Cardiac muscle cell (in vitro differentiated cells and primary cell): ENCODE measurements at regions not wholly inside any gene's neighbourhood (a gene's known extent, or its start where the extent isn't known, plus 50 kb on each side); places are given as distances from the start of the nearest gene placed in this dataset.

ENCODE experiments used
- DNase-seq, 2 donors: peaks; one replicate each; pipeline versions ENCODE4 v3.0.0 to v3.0.0-alpha.2; 2010 to 2017; ENCODE audit warnings: low read depth in 1 of 2, low spot score in 1 of 2
- H3K27ac ChIP-seq: fragments of 200-600 bp; sonication (generic); 2 replicates; pipeline ENCODE4 v1.5.1; 2016
- H3K27me3 ChIP-seq: fragments of 200-600 bp; sonication (generic); 2 replicates; pipeline ENCODE4 v1.6.0; 2016; ENCODE audit warnings: control low read depth
- H3K36me3 ChIP-seq: fragments of 200-600 bp; sonication (generic); 2 replicates; pipeline ENCODE4 v1.5.1; 2016; ENCODE audit warnings: control low read depth
- H3K4me1 ChIP-seq: fragments of 200-600 bp; sonication (generic); 2 replicates; pipeline ENCODE4 v1.8.1; 2017; ENCODE audit warnings: low read depth, mild to moderate bottlenecking, mixed run types
- H3K4me3 ChIP-seq: fragments of 200-600 bp; sonication (generic); 2 replicates; pipeline ENCODE4 v1.5.1; 2016; ENCODE audit warnings: mild to moderate bottlenecking
- H3K9me3 ChIP-seq: fragments of 200-600 bp; sonication (generic); 2 replicates; pipeline ENCODE4 v1.5.1; 2017; ENCODE audit warnings: low read depth, mild to moderate bottlenecking, control low read depth
- TF ChIP-seq, protein P1 (sequence below): IDR thresholded peaks from 2 replicates; pipeline ENCODE4 v1.5.1; 2012; ENCODE audit warnings: low read depth, mild to moderate bottlenecking, low read length

DNA sequence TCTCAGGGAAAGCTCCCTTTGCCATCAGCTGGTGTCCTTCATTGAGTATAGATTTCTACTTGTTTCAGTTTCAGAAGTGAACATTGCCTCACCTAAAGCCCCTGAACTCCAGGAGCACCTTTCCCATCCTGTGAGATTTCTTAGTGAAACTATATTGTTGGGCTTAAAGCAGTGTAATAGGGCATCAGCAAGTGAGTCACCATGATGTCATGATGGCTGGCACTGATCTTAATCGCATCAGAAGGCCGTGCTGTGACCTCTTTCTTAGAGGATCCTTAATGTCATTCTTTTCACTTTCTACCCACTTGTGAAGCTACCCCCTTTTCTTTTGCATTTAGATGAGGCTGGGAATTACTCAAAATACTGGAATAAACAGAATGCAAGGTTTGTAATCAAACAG is 401.3 kb downstream of the MTRR start:
- Histone ChIP-seq H3K27ac (no peak overlapping the region), H3K36me3 (no peaks in the 10 kb centered on the region), H3K4me3 (no peak overlapping the region), H3K4me1 (no peaks in the 10 kb centered on the region), H3K9me3 (no peaks in the 10 kb centered on the region), H3K27me3 (no peaks in the 10 kb centered on the region)
- no peak for DNase-seq
- TF ChIP-seq, protein P1, sequence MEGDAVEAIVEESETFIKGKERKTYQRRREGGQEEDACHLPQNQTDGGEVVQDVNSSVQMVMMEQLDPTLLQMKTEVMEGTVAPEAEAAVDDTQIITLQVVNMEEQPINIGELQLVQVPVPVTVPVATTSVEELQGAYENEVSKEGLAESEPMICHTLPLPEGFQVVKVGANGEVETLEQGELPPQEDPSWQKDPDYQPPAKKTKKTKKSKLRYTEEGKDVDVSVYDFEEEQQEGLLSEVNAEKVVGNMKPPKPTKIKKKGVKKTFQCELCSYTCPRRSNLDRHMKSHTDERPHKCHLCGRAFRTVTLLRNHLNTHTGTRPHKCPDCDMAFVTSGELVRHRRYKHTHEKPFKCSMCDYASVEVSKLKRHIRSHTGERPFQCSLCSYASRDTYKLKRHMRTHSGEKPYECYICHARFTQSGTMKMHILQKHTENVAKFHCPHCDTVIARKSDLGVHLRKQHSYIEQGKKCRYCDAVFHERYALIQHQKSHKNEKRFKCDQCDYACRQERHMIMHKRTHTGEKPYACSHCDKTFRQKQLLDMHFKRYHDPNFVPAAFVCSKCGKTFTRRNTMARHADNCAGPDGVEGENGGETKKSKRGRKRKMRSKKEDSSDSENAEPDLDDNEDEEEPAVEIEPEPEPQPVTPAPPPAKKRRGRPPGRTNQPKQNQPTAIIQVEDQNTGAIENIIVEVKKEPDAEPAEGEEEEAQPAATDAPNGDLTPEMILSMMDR, result no peak

DNA sequence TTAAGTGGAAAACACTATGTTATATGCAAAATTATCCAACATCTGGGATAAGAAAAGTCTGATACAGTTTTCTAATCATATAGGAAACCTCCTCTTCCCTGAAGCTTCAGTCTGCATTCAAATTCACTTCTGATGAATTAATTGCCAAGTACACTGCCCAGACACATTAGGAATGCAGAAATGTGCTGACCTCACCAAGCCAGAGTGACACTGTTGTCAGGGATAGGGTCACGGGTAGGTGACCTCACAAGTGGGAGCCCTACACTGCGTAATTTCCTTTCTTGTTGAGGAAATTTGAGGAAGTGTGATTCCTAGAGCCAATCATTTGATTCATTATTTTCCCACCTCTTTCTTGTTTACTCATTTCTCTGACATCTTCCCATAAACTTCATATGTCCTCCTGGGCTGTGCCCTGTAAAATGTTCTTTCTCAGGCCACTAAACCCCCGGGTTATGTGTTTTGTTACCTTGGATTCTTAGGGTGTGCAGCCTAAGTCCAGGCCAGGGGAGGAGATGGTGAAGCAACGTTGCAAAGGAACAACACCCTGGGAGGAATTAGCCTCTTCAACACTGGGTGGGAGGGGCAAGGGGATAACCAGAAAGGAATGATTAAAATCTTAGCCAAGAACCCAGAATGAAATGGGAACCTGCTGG is 411.9 kb downstream of the MTRR start:
- TF ChIP-seq, protein P1, result no peak
- no peaks in the 10 kb centered on the region for H3K4me1 ChIP-seq
- DNase-seq, result no peak
- H3K27me3 ChIP-seq, result no peaks in the 10 kb centered on the region
- no peak overlapping the region for H3K4me3 ChIP-seq
- no peak overlapping the region for H3K27ac ChIP-seq
- no peaks in the 10 kb centered on the region for H3K9me3 ChIP-seq
- H3K36me3 ChIP-seq, result no peaks in the 10 kb centered on the region

DNA sequence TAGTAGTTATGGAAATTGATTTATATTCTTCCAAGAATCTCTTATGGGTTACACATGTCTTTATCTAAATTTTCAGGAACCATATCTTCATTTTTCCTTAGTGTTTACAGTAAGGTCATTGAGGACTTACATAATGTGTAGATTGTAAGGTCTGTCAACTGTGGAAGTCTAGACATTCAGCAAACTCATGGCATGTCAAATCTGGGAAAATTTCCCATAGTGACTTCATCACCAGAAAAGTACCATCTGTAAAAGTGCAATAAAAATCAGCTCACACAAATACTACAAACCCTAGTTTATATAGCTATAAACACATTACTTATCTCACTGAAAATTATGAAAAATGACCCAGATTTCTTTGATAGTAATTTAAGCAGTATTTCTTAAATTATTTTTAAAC is 419.4 kb downstream of the MTRR start:
- DNase-seq, result no peak
- no peaks in the 10 kb centered on the region for H3K4me1 ChIP-seq
- H3K9me3 ChIP-seq, result no peaks in the 10 kb centered on the region
- H3K4me3 ChIP-seq, result no peak overlapping the region
- no peaks in the 10 kb centered on the region for H3K36me3 ChIP-seq
- no peaks in the 10 kb centered on the region for H3K27me3 ChIP-seq
- TF ChIP-seq, protein P1, result no peak
- H3K27ac ChIP-seq, result no peak overlapping the region

DNA sequence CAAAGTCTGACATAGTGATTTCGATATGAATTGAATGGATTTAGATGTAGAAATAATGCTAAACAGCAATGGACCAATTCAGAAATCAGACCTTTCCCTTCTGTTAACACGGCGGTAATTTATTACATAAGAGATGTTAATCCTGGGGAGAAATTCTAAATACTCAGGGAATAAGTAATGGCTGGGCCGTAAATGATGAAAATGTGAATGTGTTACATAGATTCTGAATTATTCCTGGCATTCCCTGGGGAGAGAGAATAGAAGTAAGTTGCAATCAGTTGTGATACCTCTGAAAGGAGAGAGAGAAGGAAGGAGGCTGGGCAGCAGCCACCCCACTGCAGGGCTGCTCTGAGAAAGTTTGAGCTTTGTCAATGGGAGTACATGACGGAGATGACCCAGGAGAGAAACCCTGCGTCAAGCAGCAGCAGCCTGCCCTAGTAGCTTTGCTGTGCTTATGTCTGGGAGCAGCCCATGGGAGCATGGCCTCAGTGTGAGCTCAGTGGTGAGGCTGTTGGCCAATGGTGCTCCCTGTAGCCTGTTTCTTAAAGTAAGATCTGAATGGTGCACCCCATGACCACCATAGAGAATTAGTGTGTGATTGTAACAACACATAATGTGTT is 420.1 kb downstream of the MTRR start:
- TF ChIP-seq, protein P1, result no peak
- Histone ChIP-seq H3K4me3 (no peak overlapping the region), H3K27ac (no peak overlapping the region), H3K27me3 (no peaks in the 10 kb centered on the region), H3K9me3 (no peaks in the 10 kb centered on the region), H3K36me3 (no peaks in the 10 kb centered on the region), H3K4me1 (no peaks in the 10 kb centered on the region)
- no peak for DNase-seq

DNA sequence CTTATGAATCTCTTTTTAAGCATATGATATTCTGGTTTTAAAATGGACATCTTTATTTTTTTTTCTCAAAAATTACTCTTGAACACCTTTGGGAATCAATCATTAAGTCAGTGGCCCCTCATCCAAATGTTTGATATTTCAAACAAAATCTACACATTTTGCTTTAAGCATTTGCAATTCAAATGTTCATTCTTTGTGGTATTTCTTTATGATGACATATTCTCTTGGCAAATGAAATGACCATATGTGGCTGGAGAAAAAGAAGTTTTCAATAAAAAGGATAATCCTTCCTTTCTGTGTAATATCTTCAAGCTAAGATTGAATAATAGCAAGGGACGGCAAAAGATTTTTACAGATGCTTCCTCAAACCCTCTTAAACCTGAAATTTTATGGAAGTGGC is 420.8 kb downstream of the MTRR start:
- DNase-seq, result no peak
- Histone ChIP-seq H3K4me3 (no peak overlapping the region), H3K36me3 (no peaks in the 10 kb centered on the region), H3K27ac (no peak overlapping the region), H3K4me1 (no peaks in the 10 kb centered on the region), H3K27me3 (no peaks in the 10 kb centered on the region), H3K9me3 (no peaks in the 10 kb centered on the region)
- TF ChIP-seq, protein P1, result no peak
